Esophagus muscularis mucosa (tissue), 4 donors: ENCODE measurements at regions not wholly inside any gene's neighbourhood (a gene's known extent, or its start where the extent isn't known, plus 50 kb on each side); places are given as distances from the start of the nearest gene placed in this dataset.
A peak's percentile ranks its signal among the peaks of the same experiment; 100 is the strongest.
"Not testable (repeated sequence)": the region's sequence is repeated elsewhere in the genome, so short reads cannot be mapped to it uniquely, and the experiment has no call there.

ENCODE experiments used
- DNase-seq: peaks from one replicate; pipeline ENCODE4 v3.0.0-alpha.2; 2017; ENCODE audit errors: extremely low spot score
- H3K27ac ChIP-seq, 4 donors: fragments of 200-600 bp; sonication (generic); replicated peaks in 1 of 4; 1 replicate in 3 of 4; 2 replicates in 1 of 4; pipeline ENCODE4 v1.5.1; 2016 to 2019; ENCODE audit warnings: mild to moderate bottlenecking in 1 of 4
- H3K27me3 ChIP-seq, 4 donors: fragments of 200-600 bp; sonication (generic); one replicate each; pipeline versions ENCODE4 v1.5.1 to v1.6.0; 2016 to 2019
- H3K36me3 ChIP-seq, 4 donors: fragments of 200-600 bp; sonication (generic); one replicate each; pipeline ENCODE4 v1.5.1; 2016 to 2019
- H3K4me1 ChIP-seq, 4 donors: fragments of 200-600 bp; sonication (generic); one replicate each; pipeline ENCODE4 v1.5.1; 2016 to 2019
- H3K4me3 ChIP-seq, 4 donors: fragments of 200-600 bp; sonication (generic); 1 replicate in 2 of 4; 2 replicates in 2 of 4; pipeline ENCODE4 v1.5.1; 2016 to 2019; ENCODE audit warnings: mild to moderate bottlenecking in 4 of 4, moderate library complexity in 1 of 4
- H3K9me3 ChIP-seq, 4 donors: fragments of 200-600 bp; sonication (generic); 1 replicate in 3 of 4; 2 replicates in 1 of 4; pipeline ENCODE4 v1.5.1; 2016 to 2019
- CTCF ChIP-seq, 3 experiments: fragments of 200-600 bp in 2 of 3; fragments of 450-650 bp in 1 of 3; sonication (generic) in 2 of 3; IDR thresholded peaks; one replicate each; pipeline ENCODE4 v1.5.1; 2017 to 2019; ENCODE audit warnings: antibody characterized with exemption in 3 of 3, mild to moderate bottlenecking in 2 of 3, moderate library complexity in 1 of 3
- EP300 ChIP-seq: sonication (generic); formaldehyde crosslinking; IDR thresholded peaks from one replicate; pipeline ENCODE4 v1.6.1; 2017; ENCODE audit warnings: antibody characterized with exemption
- POLR2A ChIP-seq: fragments of 450-650 bp; IDR thresholded peaks from one replicate; pipeline ENCODE4 v1.6.1; 2017; ENCODE audit warnings: antibody characterized with exemption, moderate library complexity, mild to moderate bottlenecking, low read depth
- POLR2AphosphoS5 ChIP-seq, 2 donors: sonication (generic); formaldehyde crosslinking; IDR thresholded peaks; one replicate each; pipeline ENCODE4 v1.6.1; 2017; ENCODE audit warnings: antibody characterized with exemption in 2 of 2
- WGBS: methylation state at CpG from one replicate; pipeline ENCODE4 v1.1.5; 2018; 5-methylcytosine and 5-hydroxymethylcytosine counted together
- intact Hi-C: fragments of 100-400 bp; cut with DNase I; formaldehyde crosslinking; loops from one replicate; pipeline ENCODE4 v1.15.1; 2023

GRCh38 chr6:11416936-11417576, 120.5 kb upstream of the TMEM170B start:
- H3K27ac ChIP-seq: no peak overlapping the region
- intact Hi-C loops: no loop called here

GRCh38 chr6:11416099-11416935, 121.2 kb upstream of the TMEM170B start:
- peak; percentile 14 for DNase-seq
- H3K4me3 ChIP-seq, H3K27ac ChIP-seq, H3K9me3 ChIP-seq, H3K36me3 ChIP-seq, intact Hi-C loops, H3K4me1 ChIP-seq, H3K27me3 ChIP-seq: not testable (repeated sequence)
- WGBS: 83% methylated on average over 7 of the region's 7 CpGs

More at GRCh38 chr6:11416936-11417576, 120.5 kb upstream of the TMEM170B start:
- H3K4me3 ChIP-seq: no peak overlapping the region
- no peaks in the 10 kb centered on the region for H3K27me3 ChIP-seq
- H3K4me1 ChIP-seq: peaks cover 0 to 1% (median 0%) of the 10 kb centered on the region in 4 donors
- no peaks in the 10 kb centered on the region for H3K36me3 ChIP-seq
- H3K9me3 ChIP-seq: no peaks in the 10 kb centered on the region
- 93% methylated on average over 18 of the region's 54 CpGs for WGBS
- peak; percentile 39 for DNase-seq
- no peak for TF ChIP-seq POLR2AphosphoS5 (IDR thresholded peaks at IDR 0.05)
- no peak for TF ChIP-seq EP300
- no peak for TF ChIP-seq POLR2A
- TF ChIP-seq CTCF (IDR thresholded peaks at IDR 0.05): no peak

- H3K27me3 ChIP-seq: no peaks in the 10 kb centered on the region
- no peak overlapping the region for H3K4me3 ChIP-seq
- no peak for DNase-seq
- H3K9me3 ChIP-seq: no peaks in the 10 kb centered on the region
- WGBS: 97% methylated on average over 7 of the region's 7 CpGs
- H3K27ac ChIP-seq: no peak overlapping the region
- no peak for TF ChIP-seq POLR2AphosphoS5 (IDR thresholded peaks at IDR 0.05)
- no peak for TF ChIP-seq POLR2A
- no peak for TF ChIP-seq CTCF (IDR thresholded peaks at IDR 0.05)
- no peak for TF ChIP-seq EP300
- no peaks in the 10 kb centered on the region for H3K36me3 ChIP-seq
- peaks cover 4 to 12% (median 6%) of the 10 kb centered on the region in 4 donors for H3K4me1 ChIP-seq
- intact Hi-C loops: no loop called here
Observed at GRCh38 chr6:11415557-11415956, 122.0 kb upstream of the TMEM170B start.

DNA sequence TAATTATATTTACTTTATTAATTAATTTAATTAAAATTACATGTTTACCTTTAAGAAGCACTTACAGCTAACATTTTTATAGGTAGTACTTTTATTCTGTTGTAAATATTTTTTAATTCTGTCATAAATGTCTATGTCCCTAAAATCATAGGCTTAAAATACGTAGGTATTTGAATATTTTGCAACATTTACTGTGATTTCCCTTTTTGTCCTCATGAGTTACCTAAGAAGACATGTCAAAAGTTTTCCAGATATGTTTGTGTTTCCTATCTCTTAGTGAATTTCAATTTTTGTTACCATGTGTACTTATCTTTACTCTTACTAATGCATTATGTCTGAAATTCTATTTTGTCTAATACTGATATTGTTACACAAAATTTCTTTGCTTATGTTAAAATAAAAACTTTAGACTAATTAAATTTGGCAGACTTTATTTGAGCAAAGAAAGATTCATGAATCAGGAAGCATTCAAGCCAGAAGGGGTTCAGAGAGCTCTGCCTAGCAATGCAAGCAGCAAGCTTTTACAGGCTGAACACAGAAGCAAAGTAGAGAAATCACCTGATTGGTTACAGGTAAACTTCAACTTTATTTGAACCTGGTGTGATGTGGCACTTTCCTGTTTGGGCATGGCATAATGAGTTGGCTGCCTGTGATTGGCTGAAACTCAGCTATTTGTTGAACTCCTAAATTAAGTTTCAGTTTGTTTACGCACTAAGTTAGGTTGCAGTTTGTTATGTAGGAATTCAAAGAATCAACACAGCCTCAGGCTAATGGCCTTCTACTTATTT, 123.2 kb upstream of the TMEM170B start:
- DNase-seq: peak; percentile 3
- no peak for TF ChIP-seq CTCF (IDR thresholded peaks at IDR 0.05)
- no peak for TF ChIP-seq EP300
- TF ChIP-seq POLR2AphosphoS5 (IDR thresholded peaks at IDR 0.05): no peak
- TF ChIP-seq POLR2A: no peak
- peaks cover 4 to 12% (median 6%) of the 10 kb centered on the region in 4 donors for H3K4me1 ChIP-seq
- H3K27me3 ChIP-seq: no peaks in the 10 kb centered on the region
- intact Hi-C loops: no loop called here
- no peaks in the 10 kb centered on the region for H3K9me3 ChIP-seq
- H3K4me3 ChIP-seq: no peak overlapping the region
- WGBS: 93% methylated on average over 2 of the region's 2 CpGs
- no peaks in the 10 kb centered on the region for H3K36me3 ChIP-seq
- no peak overlapping the region for H3K27ac ChIP-seq

GRCh38 chr6:11413728-11414127, 123.8 kb upstream of the TMEM170B start:
- TF ChIP-seq EP300 (no peak), POLR2AphosphoS5 (IDR thresholded peaks at IDR 0.05) (no peak), POLR2A (no peak), CTCF (IDR thresholded peaks at IDR 0.05) (no peak)
- Histone ChIP-seq H3K9me3 (no peaks in the 10 kb centered on the region), H3K4me1 (peaks cover 4 to 12% (median 6%) of the 10 kb centered on the region in 4 donors), H3K36me3 (no peaks in the 10 kb centered on the region), H3K4me3 (no peak overlapping the region), H3K27ac (no peak overlapping the region), H3K27me3 (no peaks in the 10 kb centered on the region)
- 89% methylated on average over 2 of the region's 2 CpGs for WGBS
- DNase-seq: no peak
- intact Hi-C loops: no loop called here
